HK-2 (cell line): ENCODE measurements at regions not wholly inside any gene's neighbourhood (a gene's known extent, or its start where the extent isn't known, plus 50 kb on each side); places are given as distances from the start of the nearest gene placed in this dataset.
"Not testable (repeated sequence)": the region's sequence is repeated elsewhere in the genome, so short reads cannot be mapped to it uniquely, and the experiment has no call there.

ENCODE experiments used
- DNase-seq: peaks from one replicate; pipeline ENCODE4 v3.0.0-alpha.2; 2018; ENCODE audit not compliant: unreplicated experiment

DNA sequence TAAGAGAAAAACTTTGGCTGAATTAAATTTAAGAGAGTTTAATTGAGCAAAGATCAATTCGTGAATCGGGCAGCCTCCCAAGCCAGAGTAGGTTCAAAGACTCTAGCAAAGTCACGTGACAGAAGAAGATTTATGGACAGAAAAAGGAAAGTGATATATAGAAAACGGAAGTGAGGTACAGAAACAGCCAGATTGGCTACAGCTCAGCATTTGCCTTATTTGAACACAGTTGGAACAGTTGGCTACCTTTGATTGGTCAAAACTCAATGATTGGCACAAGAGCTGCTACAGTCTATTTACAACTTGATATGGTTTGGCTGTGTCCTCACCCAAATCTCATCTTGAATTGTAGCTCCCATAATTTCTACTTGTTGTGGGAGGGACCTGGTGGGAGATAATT is 102.6 kb downstream of the PLG start:
- DNase-seq: no peak

DNA sequence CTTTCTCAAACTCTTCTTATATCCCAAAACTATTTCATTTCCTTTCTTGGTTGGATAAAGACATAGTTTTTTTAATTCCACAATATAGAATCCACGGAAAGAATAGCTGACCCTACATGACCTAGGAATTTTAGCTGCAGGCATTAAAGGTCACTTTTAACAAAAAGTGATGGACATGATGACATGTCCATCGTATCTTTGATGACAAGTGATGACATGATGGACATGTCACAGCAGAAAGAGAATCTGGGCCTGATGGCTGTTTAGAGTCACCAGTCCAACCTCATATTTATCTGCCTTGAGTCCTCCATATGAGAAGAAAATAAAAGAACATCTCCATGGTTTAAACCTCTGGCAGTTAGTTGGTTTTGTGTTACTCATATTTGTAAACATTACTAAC is 106.2 kb downstream of the PLG start:
- no peak for DNase-seq

DNA sequence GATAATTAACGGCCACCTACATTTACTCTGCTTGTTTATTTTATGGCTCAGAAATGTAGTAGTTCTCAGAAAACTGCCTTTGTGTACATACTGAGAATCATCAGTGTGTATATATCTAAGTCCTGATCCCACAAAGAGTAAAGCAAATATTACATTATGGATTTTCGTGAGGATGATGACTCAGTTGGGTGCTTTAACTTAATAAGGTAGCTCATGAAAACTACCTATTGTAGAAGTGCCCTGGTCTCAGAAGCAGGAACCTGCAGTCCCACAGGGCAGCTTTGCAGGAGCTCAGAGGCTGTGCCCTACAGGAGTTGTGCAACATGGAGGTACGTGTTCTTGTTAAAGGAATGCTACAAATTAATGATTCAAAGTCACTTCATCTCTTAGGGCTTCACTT is 108.2 kb downstream of the PLG start:
- no peak for DNase-seq

DNA sequence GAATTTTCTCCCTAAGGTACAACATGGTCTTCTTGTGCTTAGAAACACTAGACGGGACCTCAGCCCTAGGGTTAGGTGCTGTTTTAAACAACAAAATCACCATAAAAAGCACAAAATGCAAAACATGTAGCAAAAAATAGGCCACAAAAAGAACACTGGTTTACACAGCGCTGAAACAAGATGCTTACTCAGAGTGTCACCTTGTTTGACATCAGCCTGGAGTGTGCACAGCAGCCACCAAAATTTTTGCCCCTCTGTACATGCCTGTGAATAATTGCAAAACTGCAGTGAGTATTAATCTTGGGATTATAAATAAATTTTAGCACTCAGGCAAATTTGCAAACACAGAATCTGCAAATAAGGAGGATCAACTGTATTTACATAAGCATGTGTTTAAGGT is 110.1 kb downstream of the PLG start:
- no peak for DNase-seq

DNA sequence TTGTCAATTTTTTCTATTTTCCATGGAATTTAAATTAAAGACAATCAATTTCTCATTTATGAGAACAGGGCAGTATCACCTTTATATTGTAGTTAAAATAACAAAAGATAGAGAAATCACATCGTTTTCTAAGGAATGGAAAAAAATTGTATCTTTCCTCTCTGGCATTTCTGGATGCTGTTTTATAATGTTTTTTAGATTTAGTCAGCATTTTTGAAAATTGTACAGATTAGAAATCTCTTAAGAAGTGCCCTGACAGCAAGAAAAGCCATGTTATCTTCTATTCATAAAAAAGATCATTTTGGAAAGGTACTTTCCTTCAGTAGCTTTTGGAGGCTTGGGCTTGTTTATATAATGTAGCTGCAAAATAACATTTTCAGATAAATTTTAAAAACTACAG is 116.9 kb downstream of the PLG start:
- no peak for DNase-seq

DNA sequence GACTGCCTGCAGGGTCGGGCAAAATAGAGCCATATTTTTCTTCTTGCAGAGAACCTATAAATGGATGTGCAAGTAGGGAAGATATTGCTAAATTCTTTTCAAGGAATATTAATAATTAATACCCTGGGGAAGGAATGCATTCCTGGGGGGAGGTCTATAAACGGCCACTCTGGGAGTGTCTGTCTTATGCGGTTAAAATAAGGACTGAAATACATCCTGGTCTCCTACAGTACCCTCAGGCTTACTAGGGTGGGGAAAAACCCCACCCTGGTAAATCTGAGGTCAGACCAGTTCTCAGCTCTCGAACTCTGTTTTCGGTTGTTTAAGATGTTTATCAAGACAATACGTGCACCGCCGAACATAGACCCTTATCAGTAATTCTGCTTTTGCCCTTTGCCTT is 118.6 kb downstream of the PLG start:
- DNase-seq: not testable (repeated sequence)

DNA sequence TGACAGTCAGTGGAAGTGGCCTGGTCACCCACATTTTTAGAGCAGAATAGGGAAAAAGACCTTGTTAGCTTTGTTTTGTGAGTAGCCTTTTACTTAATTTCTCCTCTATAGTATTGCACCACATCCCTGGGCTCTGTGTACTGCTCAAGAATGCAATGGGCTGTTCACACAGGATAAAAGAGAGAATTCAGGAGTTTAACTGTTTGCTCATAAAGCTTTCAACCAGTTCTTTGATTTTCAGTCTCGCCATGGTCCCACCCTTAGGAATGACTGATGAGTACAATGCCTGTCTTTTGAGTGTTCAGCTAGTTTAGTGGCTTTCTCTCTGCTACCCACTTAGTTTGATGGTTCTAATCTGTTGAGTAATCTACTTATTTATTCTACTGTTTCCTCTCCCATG is 129.7 kb downstream of the PLG start:
- DNase-seq: no peak

DNA sequence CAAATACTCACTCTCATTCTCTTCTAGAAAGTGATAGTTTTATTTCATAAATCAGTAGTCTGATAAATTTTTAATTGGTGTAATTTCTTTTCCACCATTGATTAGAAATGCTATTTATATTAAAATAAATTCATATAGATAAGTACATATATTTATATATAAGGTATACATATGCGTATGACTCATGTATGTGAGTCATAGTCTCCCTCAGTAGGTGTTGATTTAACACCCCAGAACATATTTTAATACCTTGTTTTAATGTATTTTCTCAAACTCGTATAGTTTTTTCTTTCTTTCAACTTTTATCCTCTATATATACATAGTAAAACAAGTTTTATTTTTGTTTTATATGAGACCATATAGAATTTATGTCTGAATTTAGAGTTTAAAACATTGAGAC is 130.4 kb downstream of the PLG start:
- DNase-seq: no peak

DNA sequence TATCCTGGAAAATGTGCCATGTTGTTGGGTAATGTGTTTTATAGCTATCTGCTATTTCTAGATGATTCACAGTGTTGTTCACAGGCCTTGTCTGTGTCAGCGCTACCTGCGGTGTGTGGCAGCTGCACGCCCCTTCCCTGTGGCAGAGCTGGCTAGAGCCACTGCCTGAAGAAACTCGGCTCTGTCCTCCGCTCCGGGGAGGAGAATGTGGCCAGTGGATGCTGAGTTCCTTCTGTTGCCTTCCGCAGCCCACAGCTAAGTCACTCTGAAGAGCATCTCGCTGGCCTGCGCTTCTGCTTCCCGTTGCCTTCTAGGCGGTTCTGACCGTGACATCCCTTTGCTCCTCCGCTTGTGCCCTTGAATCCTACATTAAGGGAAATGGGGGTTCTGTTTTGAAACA is 135.1 kb downstream of the PLG start:
- DNase-seq: no peak

DNA sequence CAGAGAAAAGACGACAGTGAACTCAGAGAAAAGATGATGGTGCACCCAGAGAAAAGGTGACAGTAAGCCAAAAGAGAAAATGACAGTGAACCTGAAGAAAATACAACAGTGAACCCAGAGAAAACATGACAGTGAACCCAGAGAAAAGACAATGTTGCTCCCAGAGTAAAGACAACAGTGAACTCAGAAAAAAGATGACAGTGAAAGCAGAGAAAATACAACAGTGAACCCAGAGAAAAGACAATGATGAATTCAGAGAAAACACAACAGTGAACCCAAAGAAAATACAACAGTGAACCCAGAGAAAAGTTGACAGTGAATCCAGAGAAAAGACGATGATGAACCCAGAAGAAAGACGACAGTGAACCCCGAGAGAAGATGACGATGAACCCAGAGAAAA is 140.5 kb upstream of the MAP3K4 start:
- no peak for DNase-seq

DNA sequence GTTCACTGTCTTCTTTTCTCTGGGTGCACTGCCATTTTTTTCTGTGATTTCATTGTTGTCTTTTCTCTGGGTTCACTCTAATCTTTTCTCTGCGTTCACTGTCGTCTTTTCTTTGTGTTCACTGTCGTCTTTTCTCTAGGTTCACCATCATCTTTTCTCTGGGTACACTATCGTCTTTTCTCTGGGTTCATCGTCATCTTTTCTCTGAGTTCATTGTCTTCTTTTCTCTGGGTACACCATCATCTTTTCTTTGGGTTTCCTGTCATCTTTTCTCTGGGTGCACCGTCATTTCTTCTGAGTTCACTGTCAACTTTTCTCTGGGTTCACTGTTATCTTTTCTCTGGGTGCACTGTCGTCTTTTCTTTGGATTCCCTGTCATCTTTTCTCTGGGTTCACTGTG is 137.6 kb upstream of the MAP3K4 start:
- no peak for DNase-seq

DNA sequence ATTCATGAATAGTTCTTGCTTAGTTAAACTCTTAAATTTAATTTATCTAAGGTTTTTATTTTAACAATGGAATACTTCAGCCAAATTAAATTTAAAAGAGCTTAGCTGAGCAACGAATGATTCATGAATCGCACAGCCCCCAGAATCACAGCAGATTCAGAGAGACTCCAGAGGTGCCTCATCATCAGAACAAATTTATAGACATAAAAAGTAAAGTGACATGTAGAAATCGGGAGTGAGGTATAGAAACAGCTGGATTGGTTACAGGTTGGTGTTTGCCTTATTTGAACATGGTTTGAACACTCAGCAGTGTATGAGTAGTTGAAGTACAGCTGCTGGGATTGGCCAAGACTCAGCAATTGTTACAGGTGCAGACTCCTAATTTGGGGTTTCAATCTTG is 132.7 kb upstream of the MAP3K4 start:
- DNase-seq: no peak

DNA sequence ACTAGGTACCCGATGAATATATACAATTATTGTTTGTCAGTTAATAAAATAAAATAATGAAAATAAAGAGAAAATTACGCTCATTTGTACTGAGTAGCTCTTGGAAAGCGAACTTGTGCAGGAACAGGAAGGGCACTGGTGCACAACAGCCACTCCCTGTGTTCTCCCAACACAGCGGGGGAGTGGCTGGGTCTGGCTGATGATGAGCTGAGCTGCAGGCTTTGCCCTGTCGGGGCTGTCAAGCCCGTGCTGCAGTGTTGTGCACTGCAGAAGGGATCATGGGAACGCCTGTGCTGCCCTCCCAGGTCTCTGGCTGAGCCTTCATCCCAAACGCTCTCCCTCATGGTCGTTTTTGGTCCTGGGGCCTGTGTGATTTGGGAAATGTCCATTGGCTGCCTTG is 131.7 kb upstream of the MAP3K4 start:
- DNase-seq: no peak

DNA sequence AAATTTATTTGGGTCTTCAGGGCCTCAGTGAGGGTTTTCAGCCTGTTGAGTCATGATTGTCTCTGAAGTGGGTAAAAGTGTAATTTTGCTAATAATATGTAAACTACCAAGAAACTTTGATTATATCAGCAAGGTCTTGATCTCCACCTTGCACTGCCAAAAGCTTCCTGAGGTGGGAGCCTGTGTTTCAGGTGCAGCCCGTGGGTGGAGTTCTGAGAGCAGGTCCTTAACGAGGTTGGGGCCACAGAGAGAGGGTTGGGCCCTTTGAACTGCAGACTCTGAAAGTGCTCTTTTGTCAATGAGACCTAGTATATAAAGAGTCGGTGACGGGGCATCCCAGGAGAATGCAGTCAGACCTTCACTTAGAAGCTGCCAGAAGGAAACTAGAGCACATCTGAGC is 129.7 kb upstream of the MAP3K4 start:
- DNase-seq: no peak

DNA sequence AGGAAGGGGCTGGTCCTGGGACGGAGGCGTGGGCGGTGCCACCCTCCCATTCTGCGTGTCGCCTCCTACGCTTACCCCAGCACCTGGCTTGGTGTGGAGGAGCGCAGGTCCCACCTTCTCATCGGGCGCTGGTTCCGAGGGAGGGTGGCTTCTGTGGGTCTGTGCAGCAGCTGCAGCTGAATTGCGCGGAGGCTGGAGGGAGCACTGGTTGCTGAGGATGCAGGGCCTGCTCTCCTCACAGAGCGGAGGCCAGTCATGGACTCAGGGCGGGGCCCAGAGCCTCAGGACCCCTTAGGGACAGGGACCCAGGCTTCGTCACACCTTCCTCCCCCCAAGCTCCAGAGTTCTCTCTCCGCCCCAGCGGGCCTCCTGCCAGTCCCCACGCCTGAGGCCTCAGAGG is 127.8 kb upstream of the MAP3K4 start:
- DNase-seq: no peak

DNA sequence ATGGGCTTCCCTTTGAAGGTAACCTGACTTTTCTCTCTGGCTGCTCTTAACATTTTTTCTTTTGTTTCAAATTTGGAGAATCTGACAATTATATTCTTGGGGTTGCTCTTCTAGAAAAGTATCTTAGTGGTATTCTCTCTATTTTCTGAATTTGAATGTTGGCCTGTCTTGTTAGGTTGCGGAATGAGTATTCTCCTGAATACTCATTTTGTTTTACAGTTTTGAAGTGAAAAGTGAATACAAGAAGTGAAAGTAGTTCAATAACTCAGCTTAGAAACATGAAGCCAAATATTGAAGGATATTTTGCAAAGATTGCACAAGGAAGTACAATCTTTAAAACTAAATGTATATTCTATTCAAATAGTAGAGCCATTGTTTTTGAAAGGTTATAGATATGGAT is 120.2 kb upstream of the MAP3K4 start:
- DNase-seq: no peak

DNA sequence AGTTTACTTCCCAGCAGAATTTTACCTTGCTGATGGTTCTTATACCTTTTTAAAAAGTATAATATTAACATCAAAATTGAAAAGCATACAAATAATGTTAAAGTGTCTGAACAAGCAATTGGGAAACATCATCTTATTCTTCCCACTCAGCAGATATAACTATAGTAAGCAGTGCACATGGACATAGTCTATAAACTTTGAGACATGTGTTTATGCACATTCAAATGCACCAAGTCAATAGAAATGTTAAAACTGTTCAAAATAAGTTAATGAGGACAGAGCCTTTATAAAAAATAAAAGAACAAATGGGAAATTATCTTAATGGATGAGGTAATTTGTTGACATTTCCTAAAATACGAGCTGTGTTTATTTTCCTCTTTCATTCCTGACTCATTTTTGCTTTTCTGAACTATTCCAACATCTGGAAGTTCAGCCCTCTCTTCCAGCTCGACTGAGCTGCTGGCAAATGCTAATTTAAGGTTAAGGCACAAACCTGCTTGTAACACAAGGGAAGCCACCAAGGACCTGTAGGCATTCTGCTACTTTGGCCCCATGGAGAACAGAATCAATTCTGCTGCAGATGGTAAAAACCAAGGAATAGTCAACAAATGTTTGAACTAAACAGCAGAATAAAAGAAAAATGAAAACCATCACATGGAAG is 110.3 kb upstream of the MAP3K4 start:
- DNase-seq: no peak

DNA sequence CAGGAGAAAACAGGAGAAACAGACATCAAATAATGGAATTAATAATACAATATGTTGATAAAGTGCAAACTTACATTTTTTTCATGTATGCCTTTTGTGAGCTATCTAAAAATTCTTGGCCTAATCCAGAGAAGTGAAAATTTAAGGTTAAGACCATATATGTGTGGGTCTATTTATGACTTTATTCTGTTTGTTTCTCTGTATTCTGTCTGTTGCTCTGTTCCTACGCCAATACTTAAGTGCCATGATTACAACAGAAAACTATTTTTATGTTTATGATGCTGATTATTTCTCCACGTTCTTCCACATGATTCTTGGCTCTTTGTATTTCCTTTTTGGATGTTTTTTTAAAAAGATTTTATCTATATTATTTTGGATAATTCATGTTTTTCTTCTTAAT is 109.6 kb upstream of the MAP3K4 start:
- no peak for DNase-seq

DNA sequence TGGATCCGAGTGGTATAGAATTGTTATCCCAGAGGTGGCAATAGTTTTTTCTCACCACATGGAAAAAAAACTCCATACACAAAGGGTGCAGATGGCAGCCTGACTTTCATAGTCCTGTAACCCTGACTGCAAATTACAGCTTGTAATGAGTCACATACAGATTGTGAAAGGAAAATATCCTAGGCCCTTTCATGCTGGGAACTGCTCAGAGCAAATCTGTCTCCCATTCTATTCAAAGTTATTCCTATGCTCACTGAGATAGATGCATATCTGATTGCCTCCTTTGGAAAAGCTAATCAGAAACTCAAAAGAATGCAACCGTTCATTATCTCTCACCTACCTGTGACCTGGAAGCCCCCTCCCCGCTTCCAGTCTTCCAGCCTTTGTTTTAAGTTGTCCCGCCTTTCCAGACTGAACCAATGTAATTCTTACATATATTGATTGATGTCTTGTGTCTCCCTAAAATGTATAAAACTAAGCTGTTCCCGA is 108.7 kb upstream of the MAP3K4 start:
- no peak for DNase-seq

DNA sequence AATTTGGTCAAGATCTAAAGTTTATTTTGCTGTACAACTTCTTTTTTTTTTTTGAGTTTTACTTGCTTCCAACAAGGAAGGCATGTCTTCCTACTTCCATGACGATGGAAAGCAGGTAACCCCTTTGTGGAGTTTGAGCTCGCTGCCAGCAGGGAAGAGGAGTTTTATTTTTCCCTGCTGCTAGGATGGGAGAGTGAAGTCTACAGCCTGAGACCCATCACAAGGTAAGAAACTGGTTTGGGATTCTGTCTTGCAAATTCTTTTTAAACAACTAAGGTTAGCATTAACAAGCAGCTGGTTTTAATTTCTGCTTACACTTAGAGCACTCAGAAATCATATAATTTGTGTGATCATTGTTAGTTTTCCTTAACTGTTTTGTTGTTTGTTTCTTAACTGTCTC is 108.0 kb upstream of the MAP3K4 start:
- no peak for DNase-seq

DNA sequence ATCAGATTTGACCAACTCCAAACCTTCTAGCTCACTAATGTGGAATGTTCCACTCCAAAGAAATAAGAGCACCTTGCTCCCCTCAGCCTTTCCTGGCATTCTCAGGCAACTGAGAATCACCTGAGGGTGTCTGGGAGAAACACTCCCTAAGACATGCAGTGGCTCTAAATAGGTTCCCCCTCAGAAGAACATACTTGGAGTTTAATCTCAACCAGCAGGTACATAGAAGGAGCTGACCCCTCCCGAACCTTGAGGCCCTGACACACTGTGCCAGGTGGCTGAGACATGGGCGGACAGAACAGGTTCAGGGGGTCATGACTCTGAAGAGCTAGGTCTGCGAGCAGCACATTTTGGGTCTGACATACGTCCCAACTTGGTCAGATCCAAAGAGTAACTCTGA is 107.6 kb upstream of the MAP3K4 start:
- DNase-seq: no peak

DNA sequence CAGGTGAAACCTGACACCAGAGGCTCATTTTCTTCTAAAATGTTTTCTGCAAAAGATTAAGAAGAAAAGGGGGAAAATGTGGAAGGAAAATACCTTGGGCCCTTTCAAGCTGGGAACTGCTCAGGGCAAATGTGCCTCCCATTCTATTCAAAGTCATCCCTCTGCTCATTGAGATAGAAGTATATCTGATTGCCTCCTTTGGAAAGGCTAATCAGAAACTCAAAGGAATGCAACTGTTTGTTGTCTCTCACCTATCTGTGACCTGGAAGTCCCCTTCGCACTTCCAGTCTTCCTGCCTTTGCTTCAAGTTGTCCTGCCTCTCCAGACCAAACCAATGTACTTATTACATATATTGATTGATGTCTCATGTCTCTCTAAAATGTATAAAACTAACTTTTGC is 102.4 kb upstream of the MAP3K4 start:
- not testable (repeated sequence) for DNase-seq

DNA sequence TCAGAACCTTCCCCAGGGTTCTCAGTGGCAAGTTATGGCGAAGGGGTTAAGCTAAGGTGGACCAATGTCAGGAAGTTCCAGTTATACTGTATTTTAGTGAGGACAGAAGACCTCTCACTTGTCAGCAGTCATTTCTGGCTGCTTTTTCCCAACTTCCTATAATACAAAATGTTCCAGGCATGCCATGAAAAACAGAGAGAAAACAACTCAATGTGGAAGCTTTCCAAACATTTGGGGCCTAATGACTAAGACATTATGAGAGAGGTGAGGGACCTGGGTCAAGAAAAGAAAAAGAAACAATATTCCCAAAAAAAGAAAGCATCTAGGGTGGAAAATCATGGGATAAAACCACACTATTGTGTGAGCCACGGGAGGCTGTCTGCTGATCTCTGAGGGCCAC is 99.9 kb upstream of the MAP3K4 start:
- no peak for DNase-seq

DNA sequence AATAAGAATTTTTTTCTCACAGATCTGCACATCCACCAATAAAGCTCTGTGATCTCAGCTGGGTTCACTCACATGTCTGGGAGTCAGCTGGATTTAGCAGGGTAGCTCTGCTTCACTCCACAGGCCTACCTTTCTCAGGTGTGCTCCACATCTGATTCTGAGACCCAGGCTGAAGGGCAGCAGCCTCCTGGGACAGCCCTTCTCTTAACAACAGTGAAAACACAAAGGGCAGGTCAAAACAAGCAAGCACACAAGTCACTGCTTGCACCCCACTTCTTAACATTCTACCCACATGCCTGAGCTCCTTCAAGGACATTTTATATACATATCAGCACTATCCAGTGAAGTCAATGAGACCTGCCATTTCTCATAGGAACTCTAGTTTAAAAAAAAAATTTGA is 96.0 kb upstream of the MAP3K4 start:
- no peak for DNase-seq
